ENCODE measurements at regions not wholly inside any gene's neighbourhood (a gene's known extent, or its start where the extent isn't known, plus 50 kb on each side); places are given as distances from the start of the nearest gene placed in this dataset.

DNA sequence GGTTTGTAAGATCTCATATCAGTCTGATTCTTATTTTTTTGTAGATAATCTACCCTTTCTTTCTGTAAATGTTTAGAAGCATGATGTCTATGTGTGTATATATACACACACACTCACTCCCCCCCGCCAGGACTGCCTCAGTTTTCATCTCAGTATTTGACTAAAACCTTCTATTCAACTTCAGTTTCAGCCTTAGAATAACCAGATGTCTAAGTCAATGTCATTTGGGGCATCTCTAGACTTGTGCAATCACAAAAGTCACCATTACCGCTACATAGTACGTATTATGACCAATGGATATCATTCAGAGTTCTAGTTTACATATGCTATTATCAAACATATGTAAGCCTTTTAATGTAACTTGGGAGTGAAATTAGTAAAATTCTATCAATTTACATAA lies 53.3 kb upstream of the BOLA1 start:
- Histone ChIP-seq H3K9ac (ENCODE audit: low read length) (no peak overlapping the region), H3K9me3 (ENCODE audit: insufficient read depth, low read depth, low read length) (no peaks in the 10 kb centered on the region), H4K20me1 (ENCODE audit: insufficient read depth, low read length) (peaks cover 43% of the 10 kb centered on the region), H3K27me3 (ENCODE audit: insufficient read depth, low read length) (no peaks in the 10 kb centered on the region), H3K4me2 (ENCODE audit: low read length) (no peak overlapping the region), H3K4me1 (ENCODE audit: insufficient read depth, low read length) (peaks cover 34% of the 10 kb centered on the region), H3K36me3 (ENCODE audit: insufficient read depth, low read length) (no peaks in the 10 kb centered on the region), H3K27ac (ENCODE audit: low read depth, low read length) (no peak overlapping the region), H3K79me2 (ENCODE audit: insufficient read depth, low read length) (peaks cover 68% of the 10 kb centered on the region), H3K4me3 (ENCODE audit: insufficient read depth, low read depth, low read length) (no peak overlapping the region), H2AFZ (ENCODE audit: low read depth, low read length) (no peak overlapping the region)
- peaks cover 4% of the 10 kb centered on the region for H3K36me3 Mint-ChIP-seq (ENCODE audit: low read depth, unreplicated experiment)
- TF ChIP-seq CTCF (IDR thresholded peaks at IDR 0.05; ENCODE audit: insufficient read depth, low read depth, low read length): no peak
- TF ChIP-seq EZH2 (IDR thresholded peaks at IDR 0.05; ENCODE audit: insufficient read depth, low read length): no peak
- FAIRE-seq (no peak), DNase-seq (ENCODE audit: low read depth) (no peak)
- H3K4me1 Mint-ChIP-seq (ENCODE audit: low read depth, unreplicated experiment): peaks cover 30% of the 10 kb centered on the region
- no peaks in the 10 kb centered on the region for H3K27me3 Mint-ChIP-seq (ENCODE audit: low read depth, unreplicated experiment)
- H3K27ac Mint-ChIP-seq (ENCODE audit: unreplicated experiment): no peak overlapping the region
- H3K9me3 Mint-ChIP-seq (ENCODE audit: unreplicated experiment): no peaks in the 10 kb centered on the region
- H3K4me3 Mint-ChIP-seq (ENCODE audit: unreplicated experiment): peak overlapping the region; percentile 86

- Histone ChIP-seq H3K9me3 (ENCODE audit: insufficient read depth, low read depth, low read length) (no peaks in the 10 kb centered on the region), H3K79me2 (ENCODE audit: insufficient read depth, low read length) (peaks cover 68% of the 10 kb centered on the region), H3K27me3 (ENCODE audit: insufficient read depth, low read length) (no peaks in the 10 kb centered on the region), H3K27ac (ENCODE audit: low read depth, low read length) (no peak overlapping the region), H3K36me3 (ENCODE audit: insufficient read depth, low read length) (no peaks in the 10 kb centered on the region), H3K9ac (ENCODE audit: low read length) (no peak overlapping the region), H3K4me3 (ENCODE audit: insufficient read depth, low read depth, low read length) (no peak overlapping the region), H3K4me1 (ENCODE audit: insufficient read depth, low read length) (peaks cover 34% of the 10 kb centered on the region), H2AFZ (ENCODE audit: low read depth, low read length) (no peak overlapping the region), H4K20me1 (ENCODE audit: insufficient read depth, low read length) (peaks cover 43% of the 10 kb centered on the region), H3K4me2 (ENCODE audit: low read length) (no peak overlapping the region)
- H3K27me3 Mint-ChIP-seq (ENCODE audit: low read depth, unreplicated experiment): no peaks in the 10 kb centered on the region
- peak overlapping the region; percentile 9 for H3K4me3 Mint-ChIP-seq (ENCODE audit: unreplicated experiment)
- H3K36me3 Mint-ChIP-seq (ENCODE audit: low read depth, unreplicated experiment): peaks cover 4% of the 10 kb centered on the region
- TF ChIP-seq EZH2 (IDR thresholded peaks at IDR 0.05; ENCODE audit: insufficient read depth, low read length) (no peak), CTCF (IDR thresholded peaks at IDR 0.05; ENCODE audit: insufficient read depth, low read depth, low read length) (no peak)
- DNase-seq (ENCODE audit: low read depth) (no peak), FAIRE-seq (no peak)
- H3K27ac Mint-ChIP-seq (ENCODE audit: unreplicated experiment): peak overlapping the region; percentile 66
- H3K4me1 Mint-ChIP-seq (ENCODE audit: low read depth, unreplicated experiment): peaks cover 30% of the 10 kb centered on the region
- no peaks in the 10 kb centered on the region for H3K9me3 Mint-ChIP-seq (ENCODE audit: unreplicated experiment)
These were observed 52.5 kb upstream of the BOLA1 start for GRCh38 chr1:149846593-149847466.
